PC-3 (cell line): ENCODE measurements at regions not wholly inside any gene's neighbourhood (a gene's known extent, or its start where the extent isn't known, plus 50 kb on each side); places are given as distances from the start of the nearest gene placed in this dataset.
"Not testable (repeated sequence)": the region's sequence is repeated elsewhere in the genome, so short reads cannot be mapped to it uniquely, and the experiment has no call there.

Source experiments
- EZH2 ChIP-seq: fragments of 300-600 bp; sonication (generic); IDR thresholded peaks from one replicate; pipeline ENCODE4 v1.6.1; 2017; ENCODE audit warnings: antibody characterized with exemption, mild to moderate bottlenecking, low read length; ENCODE audit not compliant: unreplicated experiment
- EZH2phosphoT487 ChIP-seq: fragments of 300-600 bp; sonication (generic); IDR thresholded peaks from 2 replicates; pipeline ENCODE4 v1.6.1; 2018; ENCODE audit warnings: mild to moderate bottlenecking, antibody characterized with exemption, low read length, borderline replicate concordance
- TF ChIP-seq, protein P1 (sequence below): fragments of 300-600 bp; sonication (generic); conservative IDR thresholded peaks from 2 replicates; pipeline ENCODE4 v1.5.1; 2017; ENCODE audit warnings: antibody characterized with exemption, low read depth, mild to moderate bottlenecking, low read length

DNA sequence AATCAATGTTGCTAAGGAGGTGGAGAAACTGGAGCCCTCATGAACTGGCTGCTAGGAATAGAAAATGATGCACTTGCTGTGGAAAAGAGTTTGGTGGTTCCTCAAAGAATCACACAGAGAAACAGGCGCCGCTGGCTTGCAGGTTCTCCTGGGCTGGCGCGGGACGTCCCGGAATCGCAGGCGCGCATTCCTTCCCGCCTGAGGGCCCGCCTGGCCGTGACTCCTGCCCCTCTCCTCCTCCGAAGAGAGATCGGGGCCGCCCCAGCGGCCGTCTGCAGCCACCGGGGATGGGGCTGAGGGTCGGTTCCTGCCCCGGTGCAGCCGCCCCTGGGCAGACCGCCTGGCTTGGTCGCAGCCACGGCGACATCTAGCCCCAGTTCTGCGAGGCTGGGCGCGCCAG is 284.4 kb downstream of the CWH43 start:
- TF ChIP-seq, protein P1, sequence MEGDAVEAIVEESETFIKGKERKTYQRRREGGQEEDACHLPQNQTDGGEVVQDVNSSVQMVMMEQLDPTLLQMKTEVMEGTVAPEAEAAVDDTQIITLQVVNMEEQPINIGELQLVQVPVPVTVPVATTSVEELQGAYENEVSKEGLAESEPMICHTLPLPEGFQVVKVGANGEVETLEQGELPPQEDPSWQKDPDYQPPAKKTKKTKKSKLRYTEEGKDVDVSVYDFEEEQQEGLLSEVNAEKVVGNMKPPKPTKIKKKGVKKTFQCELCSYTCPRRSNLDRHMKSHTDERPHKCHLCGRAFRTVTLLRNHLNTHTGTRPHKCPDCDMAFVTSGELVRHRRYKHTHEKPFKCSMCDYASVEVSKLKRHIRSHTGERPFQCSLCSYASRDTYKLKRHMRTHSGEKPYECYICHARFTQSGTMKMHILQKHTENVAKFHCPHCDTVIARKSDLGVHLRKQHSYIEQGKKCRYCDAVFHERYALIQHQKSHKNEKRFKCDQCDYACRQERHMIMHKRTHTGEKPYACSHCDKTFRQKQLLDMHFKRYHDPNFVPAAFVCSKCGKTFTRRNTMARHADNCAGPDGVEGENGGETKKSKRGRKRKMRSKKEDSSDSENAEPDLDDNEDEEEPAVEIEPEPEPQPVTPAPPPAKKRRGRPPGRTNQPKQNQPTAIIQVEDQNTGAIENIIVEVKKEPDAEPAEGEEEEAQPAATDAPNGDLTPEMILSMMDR: not testable (repeated sequence)
- not testable (repeated sequence) for TF ChIP-seq EZH2phosphoT487, EZH2
